ENCODE measurements at regions not wholly inside any gene's neighbourhood (a gene's known extent, or its start where the extent isn't known, plus 50 kb on each side); places are given as distances from the start of the nearest gene placed in this dataset.

DNA sequence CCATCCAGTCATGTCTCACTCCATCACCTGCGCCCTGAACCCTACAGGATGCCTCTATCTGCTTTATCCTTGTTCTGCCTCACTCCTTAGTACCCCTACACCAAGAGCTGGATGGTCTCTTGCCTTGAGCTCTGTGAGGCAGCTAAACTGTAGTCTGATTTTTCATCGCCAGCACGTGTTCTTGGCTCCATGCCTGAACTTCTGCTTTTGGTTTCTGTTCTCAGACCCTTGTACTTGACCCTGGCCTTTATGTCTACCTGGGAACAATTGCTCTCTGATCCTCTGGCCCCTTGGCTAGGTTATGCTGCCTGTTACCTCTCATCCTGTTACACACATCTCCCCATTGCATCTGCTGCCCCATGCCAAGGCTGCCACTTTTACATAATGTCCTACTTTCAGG is 318.0 kb upstream of the LMCD1 start:
- ATAC-seq (no peak), DNase-seq (ENCODE audit: low spot score) (no peak)
- H3K27me3 Mint-ChIP-seq: no peaks in the 10 kb centered on the region
- H3K9me3 Mint-ChIP-seq: no peaks in the 10 kb centered on the region
- no peaks in the 10 kb centered on the region for H3K4me1 Mint-ChIP-seq (ENCODE audit: low read depth in 2 of 2)
- no peak overlapping the region for H3K27ac Mint-ChIP-seq
- H3K4me3 Mint-ChIP-seq: no peak overlapping the region
- no peaks in the 10 kb centered on the region for H3K36me3 Mint-ChIP-seq

GRCh38 chr3:8186213-8186612 is 315.4 kb upstream of the LMCD1 start:
- no peak for DNase-seq (ENCODE audit: low spot score)
- H3K36me3 Mint-ChIP-seq: peaks cover under 1% of the 10 kb centered on the region
- no peak overlapping the region for H3K27ac Mint-ChIP-seq
- ATAC-seq: no peak
- H3K27me3 Mint-ChIP-seq: peaks cover under 1 to 2% of the 10 kb centered on the region in 2 donors
- H3K9me3 Mint-ChIP-seq: peaks cover under 1% of the 10 kb centered on the region
- no peak overlapping the region for H3K4me3 Mint-ChIP-seq
- H3K4me1 Mint-ChIP-seq (ENCODE audit: low read depth in 2 of 2): no peaks in the 10 kb centered on the region

DNA sequence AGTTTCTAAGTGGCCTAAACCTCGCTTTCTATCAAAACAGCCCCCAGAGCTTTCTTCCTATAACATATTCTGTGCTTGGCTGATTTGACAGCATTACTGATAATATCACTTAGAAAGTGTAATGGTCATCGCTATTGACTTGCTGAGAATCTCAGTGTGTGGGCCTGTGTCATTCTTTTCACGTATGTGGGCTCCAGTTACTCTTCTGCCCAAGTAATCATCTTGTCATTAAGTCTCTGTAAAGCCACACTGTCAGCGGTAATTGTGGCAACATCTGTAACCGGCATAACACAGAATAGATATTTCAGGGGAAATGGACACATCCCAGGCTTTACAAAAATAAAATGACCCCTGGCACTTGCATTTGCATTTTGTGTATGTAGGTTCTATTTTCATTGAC is 313.6 kb upstream of the LMCD1 start:
- no peak for DNase-seq (ENCODE audit: low spot score)
- Mint-ChIP-seq H3K9me3 (peaks cover 6% of the 10 kb centered on the region), H3K27ac (no peak overlapping the region), H3K4me3 (no peak overlapping the region), H3K27me3 (peaks cover 10 to 19% of the 10 kb centered on the region in 2 donors), H3K36me3 (peaks cover 6% of the 10 kb centered on the region), H3K4me1 (ENCODE audit: low read depth in 2 of 2) (no peaks in the 10 kb centered on the region)
- no peak for ATAC-seq

DNA sequence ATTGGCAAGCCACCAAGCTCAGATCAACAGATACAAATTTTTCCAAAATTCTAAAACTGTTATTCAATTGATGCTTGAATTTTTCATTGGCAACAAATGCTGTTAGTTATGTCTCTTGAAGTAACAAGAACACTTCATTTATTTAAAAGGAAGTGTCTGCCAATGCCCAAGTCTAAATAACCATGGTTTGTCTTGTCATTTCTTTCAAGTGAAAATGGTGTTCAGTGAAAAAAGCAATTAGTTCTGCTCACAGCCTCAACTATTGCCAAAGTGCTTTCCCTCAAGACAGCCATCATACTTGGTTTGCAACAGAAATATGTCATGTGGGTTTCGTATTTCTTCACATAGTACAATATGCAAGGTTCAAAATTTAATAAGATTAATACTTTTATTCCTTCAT is 312.6 kb upstream of the LMCD1 start:
- Mint-ChIP-seq H3K9me3 (peaks cover 6% of the 10 kb centered on the region), H3K27me3 (peaks cover 13 to 26% of the 10 kb centered on the region in 2 donors), H3K36me3 (peaks cover 6% of the 10 kb centered on the region), H3K4me1 (ENCODE audit: low read depth in 2 of 2) (no peaks in the 10 kb centered on the region), H3K27ac (no peak overlapping the region), H3K4me3 (no peak overlapping the region)
- ATAC-seq (no peak), DNase-seq (ENCODE audit: low spot score) (no peak)

- no peak for ATAC-seq
- peaks cover 6% of the 10 kb centered on the region for H3K36me3 Mint-ChIP-seq
- peaks cover 6% of the 10 kb centered on the region for H3K9me3 Mint-ChIP-seq
- H3K27ac Mint-ChIP-seq: no peak overlapping the region
- no peak for DNase-seq (ENCODE audit: low spot score)
- H3K4me3 Mint-ChIP-seq: no peak overlapping the region
- H3K4me1 Mint-ChIP-seq (ENCODE audit: low read depth in 2 of 2): no peaks in the 10 kb centered on the region
- H3K27me3 Mint-ChIP-seq: peaks cover 14 to 41% of the 10 kb centered on the region in 2 donors
Measured at GRCh38 chr3:8191406-8191805, 310.2 kb upstream of the LMCD1 start.

DNA sequence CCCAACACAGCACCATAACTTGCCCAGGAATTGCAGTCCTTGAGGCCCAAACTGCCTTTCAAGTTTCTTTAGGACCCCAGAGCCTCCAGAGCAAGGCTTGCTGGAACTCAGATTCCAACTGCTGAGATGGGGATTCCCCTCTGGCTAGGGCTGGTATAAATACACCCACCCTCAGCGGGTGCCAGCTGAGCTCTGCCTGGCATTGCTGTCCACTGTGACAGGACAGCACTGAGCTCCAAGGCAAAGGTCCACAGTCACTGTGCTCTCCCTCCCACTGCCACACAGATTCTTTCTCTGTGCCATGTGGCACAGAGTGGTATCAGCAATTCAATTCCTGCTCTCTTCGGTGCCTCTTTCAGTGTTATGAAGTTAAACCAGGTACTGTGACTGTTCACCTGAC is 304.2 kb upstream of the LMCD1 start:
- no peaks in the 10 kb centered on the region for H3K9me3 Mint-ChIP-seq
- H3K4me3 Mint-ChIP-seq: no peak overlapping the region
- H3K36me3 Mint-ChIP-seq: no peaks in the 10 kb centered on the region
- DNase-seq (ENCODE audit: low spot score) (no peak), ATAC-seq (no peak)
- peaks cover 5 to 32% of the 10 kb centered on the region in 2 donors for H3K27me3 Mint-ChIP-seq
- no peaks in the 10 kb centered on the region for H3K4me1 Mint-ChIP-seq (ENCODE audit: low read depth in 2 of 2)
- H3K27ac Mint-ChIP-seq: no peak overlapping the region

DNA sequence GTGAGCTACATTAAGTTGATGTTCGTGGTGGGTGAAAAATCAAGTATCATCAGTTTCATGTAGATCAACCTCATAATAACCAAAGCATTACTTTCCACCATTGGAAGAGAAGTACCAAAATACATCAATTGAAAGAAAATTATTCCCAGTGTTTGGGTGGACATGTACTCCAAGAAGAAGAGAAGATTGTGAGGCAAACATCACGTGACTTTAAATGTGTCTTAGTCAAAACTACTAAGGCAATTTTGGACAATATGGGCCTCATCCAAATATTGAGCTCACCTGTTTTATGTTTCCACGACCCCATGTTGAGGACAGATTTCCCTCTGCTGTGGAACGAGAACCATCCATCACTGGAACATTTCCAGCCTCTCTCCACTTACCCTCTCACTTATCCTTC is 303.0 kb upstream of the LMCD1 start:
- H3K27me3 Mint-ChIP-seq: peaks cover 2 to 20% of the 10 kb centered on the region in 2 donors
- no peaks in the 10 kb centered on the region for H3K9me3 Mint-ChIP-seq
- no peak overlapping the region for H3K4me3 Mint-ChIP-seq
- ATAC-seq (no peak), DNase-seq (ENCODE audit: low spot score) (no peak)
- H3K36me3 Mint-ChIP-seq: no peaks in the 10 kb centered on the region
- no peak overlapping the region for H3K27ac Mint-ChIP-seq
- H3K4me1 Mint-ChIP-seq (ENCODE audit: low read depth in 2 of 2): no peaks in the 10 kb centered on the region

GRCh38 chr3:8200996-8201395 is 300.6 kb upstream of the LMCD1 start:
- Mint-ChIP-seq H3K27ac (no peak overlapping the region), H3K9me3 (no peaks in the 10 kb centered on the region), H3K27me3 (peaks cover 3 to 5% of the 10 kb centered on the region in 2 donors), H3K36me3 (no peaks in the 10 kb centered on the region), H3K4me3 (no peak overlapping the region), H3K4me1 (ENCODE audit: low read depth in 2 of 2) (no peaks in the 10 kb centered on the region)
- DNase-seq (ENCODE audit: low spot score) (no peak), ATAC-seq (no peak)

GRCh38 chr3:8201886-8202285 is 299.7 kb upstream of the LMCD1 start:
- H3K27ac Mint-ChIP-seq: no peak overlapping the region
- DNase-seq (ENCODE audit: low spot score): no peak
- ATAC-seq: no peak
- H3K4me3 Mint-ChIP-seq: no peak overlapping the region
- peaks cover 2 to 5% of the 10 kb centered on the region in 2 donors for H3K27me3 Mint-ChIP-seq
- H3K36me3 Mint-ChIP-seq: no peaks in the 10 kb centered on the region
- no peaks in the 10 kb centered on the region for H3K9me3 Mint-ChIP-seq
- H3K4me1 Mint-ChIP-seq (ENCODE audit: low read depth in 2 of 2): no peaks in the 10 kb centered on the region

DNA sequence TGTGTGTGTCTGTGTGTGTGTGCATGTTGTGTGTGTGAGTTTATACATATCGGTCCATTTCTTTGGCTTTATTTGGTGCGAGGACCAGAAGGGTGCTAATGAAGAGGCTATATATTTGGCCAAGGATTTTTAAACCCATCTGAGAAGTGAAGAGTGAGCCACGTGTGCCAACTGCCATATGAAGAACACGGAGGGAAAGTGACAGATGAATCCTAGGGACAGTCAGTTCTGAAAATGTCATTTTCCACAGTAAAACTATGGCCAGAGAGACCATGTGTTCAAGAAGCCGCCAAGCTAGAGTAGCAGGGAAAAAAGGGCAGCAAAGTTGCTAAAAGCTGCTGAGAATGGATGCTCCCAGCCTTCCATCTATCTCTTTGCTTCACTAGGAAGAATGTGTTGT is 297.3 kb upstream of the LMCD1 start:
- Mint-ChIP-seq H3K9me3 (no peaks in the 10 kb centered on the region), H3K36me3 (no peaks in the 10 kb centered on the region), H3K4me1 (ENCODE audit: low read depth in 2 of 2) (no peaks in the 10 kb centered on the region), H3K27me3 (peaks cover 0 to 2% of the 10 kb centered on the region in 2 donors), H3K27ac (no peak overlapping the region), H3K4me3 (no peak overlapping the region)
- DNase-seq (ENCODE audit: low spot score) (no peak), ATAC-seq (no peak)

DNA sequence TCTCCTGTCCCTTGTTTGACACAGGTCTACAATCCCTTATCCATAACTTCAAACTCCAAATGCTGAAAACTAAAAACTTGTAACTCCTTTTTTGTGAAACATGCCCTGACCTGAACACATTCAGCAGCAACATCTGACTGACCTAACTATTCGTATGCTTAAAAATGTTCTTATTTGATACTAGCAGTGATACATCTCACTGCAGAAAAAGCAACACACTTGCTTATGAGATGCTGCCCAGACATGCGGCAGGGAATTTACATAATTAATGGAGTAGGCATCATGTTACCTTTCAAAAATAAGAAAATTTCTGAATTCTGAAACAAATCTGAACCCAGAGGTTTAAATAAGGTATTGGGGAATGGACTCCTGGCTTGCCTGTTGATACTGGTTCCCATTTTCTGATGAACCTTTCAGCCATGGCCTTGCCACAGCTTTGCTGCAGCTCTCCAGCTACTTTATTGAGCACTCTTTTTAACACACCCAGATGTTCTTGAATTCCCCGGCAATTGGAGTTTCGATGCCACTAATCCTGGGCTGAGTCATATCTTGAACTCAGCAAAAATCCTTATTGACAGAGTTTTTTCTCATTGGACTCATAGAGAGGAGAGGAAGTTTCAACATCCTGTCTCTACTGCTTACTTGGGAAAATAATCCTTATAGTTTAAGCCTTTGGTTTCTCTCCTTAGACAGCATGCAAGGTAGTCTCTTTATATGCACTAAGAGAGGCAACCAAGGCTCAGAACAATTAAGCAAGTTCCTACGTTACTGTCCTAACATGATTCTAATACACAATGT is 296.6 kb upstream of the LMCD1 start:
- Mint-ChIP-seq H3K27me3 (peaks cover 0 to 2% of the 10 kb centered on the region in 2 donors), H3K9me3 (no peaks in the 10 kb centered on the region), H3K27ac (no peak overlapping the region), H3K4me1 (ENCODE audit: low read depth in 2 of 2) (no peaks in the 10 kb centered on the region), H3K4me3 (no peak overlapping the region), H3K36me3 (no peaks in the 10 kb centered on the region)
- DNase-seq (ENCODE audit: low spot score) (no peak), ATAC-seq (no peak)

GRCh38 chr3:8205881-8206280 is 295.7 kb upstream of the LMCD1 start:
- no peaks in the 10 kb centered on the region for H3K36me3 Mint-ChIP-seq
- no peak overlapping the region for H3K4me3 Mint-ChIP-seq
- DNase-seq (ENCODE audit: low spot score) (no peak), ATAC-seq (no peak)
- no peaks in the 10 kb centered on the region for H3K9me3 Mint-ChIP-seq
- H3K27ac Mint-ChIP-seq: no peak overlapping the region
- peaks cover 0 to 5% of the 10 kb centered on the region in 2 donors for H3K27me3 Mint-ChIP-seq
- H3K4me1 Mint-ChIP-seq (ENCODE audit: low read depth in 2 of 2): no peaks in the 10 kb centered on the region

- H3K27ac Mint-ChIP-seq: no peak overlapping the region
- H3K36me3 Mint-ChIP-seq: no peaks in the 10 kb centered on the region
- H3K4me1 Mint-ChIP-seq (ENCODE audit: low read depth in 2 of 2): no peaks in the 10 kb centered on the region
- H3K9me3 Mint-ChIP-seq: no peaks in the 10 kb centered on the region
- H3K4me3 Mint-ChIP-seq: no peak overlapping the region
- H3K27me3 Mint-ChIP-seq: peaks cover 0 to 5% of the 10 kb centered on the region in 2 donors
- no peak for ATAC-seq
- no peak for DNase-seq (ENCODE audit: low spot score)
Measured at GRCh38 chr3:8206971-8207617, 294.5 kb upstream of the LMCD1 start.

GRCh38 chr3:8210882-8211341 is 290.7 kb upstream of the LMCD1 start:
- Mint-ChIP-seq H3K27me3 (peaks cover 16 to 19% of the 10 kb centered on the region in 2 donors), H3K9me3 (no peaks in the 10 kb centered on the region), H3K27ac (no peak overlapping the region), H3K4me3 (no peak overlapping the region), H3K36me3 (no peaks in the 10 kb centered on the region), H3K4me1 (ENCODE audit: low read depth in 2 of 2) (no peaks in the 10 kb centered on the region)
- DNase-seq (ENCODE audit: low spot score) (no peak), ATAC-seq (no peak)

Measured in natural killer cell treated with Interleukin-12 subunit alpha and Interleukin-12 subunit beta and Interleukin-15 and Interleukin-18, amount 100 ng/mL, for 72 hours (primary cell).